HFFc6 (cell line): ENCODE measurements at regions not wholly inside any gene's neighbourhood (a gene's known extent, or its start where the extent isn't known, plus 50 kb on each side); places are given as distances from the start of the nearest gene placed in this dataset.
"Not testable (repeated sequence)": the region's sequence is repeated elsewhere in the genome, so short reads cannot be mapped to it uniquely, and the experiment has no call there.

Source experiments
- DNase-seq: peaks from one replicate; pipeline ENCODE4 v3.0.0-alpha.2; 2018
- H3K27ac Mint-ChIP-seq: 2 replicates; pipeline ENCODE4 v1.8.0; 2020; ENCODE audit warnings: mild to moderate bottlenecking, mixed read lengths
- H3K27me3 Mint-ChIP-seq: 2 replicates; pipeline ENCODE4 v1.8.0; 2021; ENCODE audit warnings: mild to moderate bottlenecking, moderate library complexity, mixed read lengths; ENCODE audit not compliant: insufficient read depth
- H3K36me3 Mint-ChIP-seq: 2 replicates; pipeline ENCODE4 v1.8.0; 2021; ENCODE audit warnings: low read depth, mixed read lengths
- H3K4me1 Mint-ChIP-seq: 2 replicates; pipeline ENCODE4 v1.8.0; 2020; ENCODE audit warnings: low read depth, mixed read lengths
- H3K4me3 Mint-ChIP-seq: 2 replicates; pipeline ENCODE4 v1.8.0; 2020; ENCODE audit warnings: mild to moderate bottlenecking, moderate library complexity, mixed read lengths
- H3K9me3 Mint-ChIP-seq: 2 replicates; pipeline ENCODE4 v1.8.0; 2020; ENCODE audit warnings: mild to moderate bottlenecking, mixed read lengths
- CTCF ChIP-seq: fragments of 200-600 bp; sonication (generic); IDR thresholded peaks from 2 replicates; pipeline ENCODE4 v1.5.0; 2021; ENCODE audit warnings: antibody characterized with exemption, mild to moderate bottlenecking

DNA sequence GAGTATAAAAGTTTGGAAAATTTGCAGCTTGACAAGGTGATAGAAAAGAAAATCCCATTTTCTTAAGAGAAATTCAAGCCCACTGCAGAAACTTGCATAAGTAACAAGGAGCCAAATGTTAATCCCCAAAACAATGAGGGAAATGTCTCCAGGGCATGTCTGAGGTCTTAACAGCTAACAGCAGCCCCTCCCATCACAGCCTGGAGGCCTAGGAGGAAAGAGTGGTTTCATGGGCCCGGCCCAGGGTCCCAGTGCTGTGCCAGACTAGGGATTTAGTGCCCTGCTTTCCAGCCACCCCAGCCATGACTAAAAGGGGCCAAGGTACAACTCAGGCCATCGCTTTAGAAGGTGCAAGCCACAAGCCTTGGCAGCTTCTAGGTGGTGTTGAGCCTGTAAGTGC lies 123.7 kb upstream of the TRPC6 start:
- no peak overlapping the region for H3K27ac Mint-ChIP-seq
- no peak overlapping the region for H3K4me3 Mint-ChIP-seq
- DNase-seq: no peak
- no peaks in the 10 kb centered on the region for H3K27me3 Mint-ChIP-seq
- H3K4me1 Mint-ChIP-seq: no peaks in the 10 kb centered on the region
- peaks cover 28% of the 10 kb centered on the region for H3K9me3 Mint-ChIP-seq
- H3K36me3 Mint-ChIP-seq: no peaks in the 10 kb centered on the region
- TF ChIP-seq CTCF: no peak

DNA sequence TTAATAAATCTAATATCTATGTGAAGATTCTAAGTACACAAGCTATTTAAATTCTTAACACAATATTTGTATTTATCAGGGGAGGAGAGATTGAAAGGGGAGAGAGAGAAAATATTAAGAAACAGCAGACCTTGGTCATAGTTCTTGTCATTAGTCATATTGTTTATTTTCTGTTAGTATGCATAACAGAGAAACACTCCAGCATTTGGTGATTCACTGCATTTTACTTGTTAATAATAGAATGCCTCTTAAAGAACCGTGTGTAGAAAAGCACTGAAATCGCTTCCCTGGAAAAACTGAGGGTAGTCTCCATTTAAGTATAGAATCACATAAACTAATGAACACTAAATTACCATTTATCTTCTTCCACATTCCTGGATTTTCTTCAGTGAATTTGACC lies 122.7 kb upstream of the TRPC6 start:
- no peak for DNase-seq
- H3K4me3 Mint-ChIP-seq: no peak overlapping the region
- H3K36me3 Mint-ChIP-seq: no peaks in the 10 kb centered on the region
- peaks cover 28% of the 10 kb centered on the region for H3K9me3 Mint-ChIP-seq
- TF ChIP-seq CTCF: no peak
- no peak overlapping the region for H3K27ac Mint-ChIP-seq
- H3K27me3 Mint-ChIP-seq: no peaks in the 10 kb centered on the region
- no peaks in the 10 kb centered on the region for H3K4me1 Mint-ChIP-seq

- TF ChIP-seq CTCF: no peak
- Mint-ChIP-seq H3K36me3 (no peaks in the 10 kb centered on the region), H3K4me3 (no peak overlapping the region), H3K4me1 (no peaks in the 10 kb centered on the region), H3K27ac (no peak overlapping the region), H3K9me3 (peaks cover 22% of the 10 kb centered on the region), H3K27me3 (no peaks in the 10 kb centered on the region)
- no peak for DNase-seq
Measured at GRCh38 chr11:101705972-101706371, 122.2 kb upstream of the TRPC6 start.

GRCh38 chr11:101694869-101695268 lies 111.1 kb upstream of the TRPC6 start:
- H3K27ac Mint-ChIP-seq, H3K4me1 Mint-ChIP-seq, H3K27me3 Mint-ChIP-seq, H3K36me3 Mint-ChIP-seq, H3K4me3 Mint-ChIP-seq, DNase-seq: not testable (repeated sequence)
- H3K9me3 Mint-ChIP-seq: peaks cover 12% of the 10 kb centered on the region; the same call in 1 of the 2 replicates

DNA sequence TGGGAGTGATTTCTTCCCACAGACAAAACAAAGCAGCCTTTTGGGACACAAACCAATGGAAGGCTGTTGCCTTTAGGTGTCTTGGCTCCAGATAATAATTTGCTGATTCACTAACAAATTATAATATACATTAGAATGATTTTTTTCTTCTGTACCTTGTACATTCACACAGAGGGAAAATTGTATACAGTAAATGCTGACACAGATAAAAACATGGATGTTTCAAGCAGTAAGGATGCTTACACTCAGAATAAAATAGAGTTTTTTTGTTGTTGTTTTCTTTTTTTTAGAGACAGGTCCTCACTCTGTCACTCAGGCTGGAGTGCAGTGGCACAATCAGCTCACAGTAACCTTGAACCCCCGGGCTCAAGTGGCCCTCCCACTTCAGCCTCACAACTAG lies 109.2 kb upstream of the TRPC6 start:
- Mint-ChIP-seq H3K36me3 (no peaks in the 10 kb centered on the region), H3K27me3 (no peaks in the 10 kb centered on the region), H3K9me3 (peaks cover 23% of the 10 kb centered on the region), H3K4me1 (no peaks in the 10 kb centered on the region), H3K27ac (no peak overlapping the region), H3K4me3 (no peak overlapping the region)
- DNase-seq: no peak
- no peak for TF ChIP-seq CTCF

GRCh38 chr11:101686514-101686913 lies 102.7 kb upstream of the TRPC6 start:
- no peak for TF ChIP-seq CTCF
- Mint-ChIP-seq H3K4me3 (no peak overlapping the region), H3K27me3 (no peaks in the 10 kb centered on the region), H3K36me3 (no peaks in the 10 kb centered on the region), H3K4me1 (no peaks in the 10 kb centered on the region), H3K27ac (no peak overlapping the region), H3K9me3 (peaks cover 27% of the 10 kb centered on the region)
- DNase-seq: no peak
